ENCODE measurements at regions not wholly inside any gene's neighbourhood (a gene's known extent, or its start where the extent isn't known, plus 50 kb on each side); places are given as distances from the start of the nearest gene placed in this dataset.

GRCh38 chr16:73286346-73287267 lies 238.7 kb upstream of the ZFHX3 start (continued):
- TF ChIP-seq, protein P1, sequence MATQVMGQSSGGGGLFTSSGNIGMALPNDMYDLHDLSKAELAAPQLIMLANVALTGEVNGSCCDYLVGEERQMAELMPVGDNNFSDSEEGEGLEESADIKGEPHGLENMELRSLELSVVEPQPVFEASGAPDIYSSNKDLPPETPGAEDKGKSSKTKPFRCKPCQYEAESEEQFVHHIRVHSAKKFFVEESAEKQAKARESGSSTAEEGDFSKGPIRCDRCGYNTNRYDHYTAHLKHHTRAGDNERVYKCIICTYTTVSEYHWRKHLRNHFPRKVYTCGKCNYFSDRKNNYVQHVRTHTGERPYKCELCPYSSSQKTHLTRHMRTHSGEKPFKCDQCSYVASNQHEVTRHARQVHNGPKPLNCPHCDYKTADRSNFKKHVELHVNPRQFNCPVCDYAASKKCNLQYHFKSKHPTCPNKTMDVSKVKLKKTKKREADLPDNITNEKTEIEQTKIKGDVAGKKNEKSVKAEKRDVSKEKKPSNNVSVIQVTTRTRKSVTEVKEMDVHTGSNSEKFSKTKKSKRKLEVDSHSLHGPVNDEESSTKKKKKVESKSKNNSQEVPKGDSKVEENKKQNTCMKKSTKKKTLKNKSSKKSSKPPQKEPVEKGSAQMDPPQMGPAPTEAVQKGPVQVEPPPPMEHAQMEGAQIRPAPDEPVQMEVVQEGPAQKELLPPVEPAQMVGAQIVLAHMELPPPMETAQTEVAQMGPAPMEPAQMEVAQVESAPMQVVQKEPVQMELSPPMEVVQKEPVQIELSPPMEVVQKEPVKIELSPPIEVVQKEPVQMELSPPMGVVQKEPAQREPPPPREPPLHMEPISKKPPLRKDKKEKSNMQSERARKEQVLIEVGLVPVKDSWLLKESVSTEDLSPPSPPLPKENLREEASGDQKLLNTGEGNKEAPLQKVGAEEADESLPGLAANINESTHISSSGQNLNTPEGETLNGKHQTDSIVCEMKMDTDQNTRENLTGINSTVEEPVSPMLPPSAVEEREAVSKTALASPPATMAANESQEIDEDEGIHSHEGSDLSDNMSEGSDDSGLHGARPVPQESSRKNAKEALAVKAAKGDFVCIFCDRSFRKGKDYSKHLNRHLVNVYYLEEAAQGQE (IDR thresholded peaks at IDR 0.05; ENCODE audit: low read depth, low read length) = no peak
- TF ChIP-seq GATA2 (CRISPR knock-in tag; IDR thresholded peaks at IDR 0.05) = no peak
- TF ChIP-seq PBX3 (IDR thresholded peaks at IDR 0.05) = no peak
- no peak for TF ChIP-seq CHD2 (IDR thresholded peaks at IDR 0.05; ENCODE audit: low read length, partially characterized antibody)
- TF ChIP-seq POLR2AphosphoS5 (IDR thresholded peaks at IDR 0.05; ENCODE audit: low read depth, low read length) = no peak
- no peak for TF ChIP-seq USF2 (IDR thresholded peaks at IDR 0.05; ENCODE audit: borderline replicate concordance, low read depth, low read length)
- TF ChIP-seq, protein P2, sequence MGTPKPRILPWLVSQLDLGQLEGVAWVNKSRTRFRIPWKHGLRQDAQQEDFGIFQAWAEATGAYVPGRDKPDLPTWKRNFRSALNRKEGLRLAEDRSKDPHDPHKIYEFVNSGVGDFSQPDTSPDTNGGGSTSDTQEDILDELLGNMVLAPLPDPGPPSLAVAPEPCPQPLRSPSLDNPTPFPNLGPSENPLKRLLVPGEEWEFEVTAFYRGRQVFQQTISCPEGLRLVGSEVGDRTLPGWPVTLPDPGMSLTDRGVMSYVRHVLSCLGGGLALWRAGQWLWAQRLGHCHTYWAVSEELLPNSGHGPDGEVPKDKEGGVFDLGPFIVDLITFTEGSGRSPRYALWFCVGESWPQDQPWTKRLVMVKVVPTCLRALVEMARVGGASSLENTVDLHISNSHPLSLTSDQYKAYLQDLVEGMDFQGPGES (IDR thresholded peaks at IDR 0.05; ENCODE audit: low read depth, low read length) = no peak
- TF ChIP-seq FOXJ3 (CRISPR knock-in tag; IDR thresholded peaks at IDR 0.05) = no peak
- no peak for TF ChIP-seq TAF1 (IDR thresholded peaks at IDR 0.05; ENCODE audit: borderline replicate concordance, low read depth, low read length)
- no peak for TF ChIP-seq CTCF (IDR thresholded peaks at IDR 0.05)
- TF ChIP-seq MEF2A (IDR thresholded peaks at IDR 0.05; ENCODE audit: borderline replicate concordance, low read depth) = no peak
- no peak for TF ChIP-seq NRF1 (IDR thresholded peaks at IDR 0.05; ENCODE audit: low read depth, low read length)
- TF ChIP-seq RAD21 (IDR thresholded peaks at IDR 0.05; ENCODE audit: low read length) = no peak

Data from SK-N-SH (cell line).